ENCODE measurements at regions not wholly inside any gene's neighbourhood (a gene's known extent, or its start where the extent isn't known, plus 50 kb on each side); places are given as distances from the start of the nearest gene placed in this dataset.
"Not testable (repeated sequence)": the region's sequence is repeated elsewhere in the genome, so short reads cannot be mapped to it uniquely, and the experiment has no call there.

- DNase-seq = peak in 1 of 3 experiments; percentile 11
These were observed 132.0 kb upstream of the ZSWIM2 start for GRCh38 chr2:186980787-186981550.

DNA sequence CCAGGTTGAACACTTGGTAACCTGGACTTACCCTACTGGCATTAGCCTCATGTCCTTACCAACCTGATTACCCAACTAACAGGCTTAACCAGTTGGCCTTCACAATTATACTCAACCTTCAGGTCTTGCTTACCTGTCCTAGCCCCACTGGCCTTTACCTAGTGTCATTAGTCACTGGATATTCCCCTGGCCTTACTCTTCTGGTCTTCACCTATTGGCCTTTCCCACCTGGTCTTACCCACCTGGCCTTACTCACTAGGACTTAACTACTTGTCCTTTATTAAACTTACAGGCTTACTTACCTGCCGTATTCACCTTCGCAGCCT lies 131.1 kb upstream of the ZSWIM2 start:
- no peak for DNase-seq

- DNase-seq = no peak
These were observed 130.6 kb upstream of the ZSWIM2 start for GRCh38 chr2:186979439-186980116.

GRCh38 chr2:186977433-186978045 lies 128.6 kb upstream of the ZSWIM2 start:
- DNase-seq = no peak

DNA sequence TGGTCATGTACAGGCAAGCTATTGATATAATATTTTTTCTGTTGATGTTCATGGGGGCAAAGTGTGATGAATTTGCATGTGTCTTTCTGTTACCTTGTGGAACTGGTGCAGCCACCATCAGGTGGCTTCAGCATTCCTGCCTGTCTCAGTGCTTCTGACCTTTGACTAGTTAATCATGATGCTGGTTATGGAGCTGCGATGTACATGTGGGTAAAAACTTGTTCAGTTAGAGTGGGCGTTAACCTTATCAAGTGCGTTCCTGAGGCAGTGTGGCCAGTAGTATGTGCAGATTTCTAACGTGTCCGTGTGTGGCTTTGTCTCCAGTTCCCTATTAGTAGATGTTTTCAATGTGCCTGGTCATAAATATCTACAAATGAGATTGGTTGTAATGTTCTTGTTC lies 127.4 kb upstream of the ZSWIM2 start:
- DNase-seq = no peak

DNA sequence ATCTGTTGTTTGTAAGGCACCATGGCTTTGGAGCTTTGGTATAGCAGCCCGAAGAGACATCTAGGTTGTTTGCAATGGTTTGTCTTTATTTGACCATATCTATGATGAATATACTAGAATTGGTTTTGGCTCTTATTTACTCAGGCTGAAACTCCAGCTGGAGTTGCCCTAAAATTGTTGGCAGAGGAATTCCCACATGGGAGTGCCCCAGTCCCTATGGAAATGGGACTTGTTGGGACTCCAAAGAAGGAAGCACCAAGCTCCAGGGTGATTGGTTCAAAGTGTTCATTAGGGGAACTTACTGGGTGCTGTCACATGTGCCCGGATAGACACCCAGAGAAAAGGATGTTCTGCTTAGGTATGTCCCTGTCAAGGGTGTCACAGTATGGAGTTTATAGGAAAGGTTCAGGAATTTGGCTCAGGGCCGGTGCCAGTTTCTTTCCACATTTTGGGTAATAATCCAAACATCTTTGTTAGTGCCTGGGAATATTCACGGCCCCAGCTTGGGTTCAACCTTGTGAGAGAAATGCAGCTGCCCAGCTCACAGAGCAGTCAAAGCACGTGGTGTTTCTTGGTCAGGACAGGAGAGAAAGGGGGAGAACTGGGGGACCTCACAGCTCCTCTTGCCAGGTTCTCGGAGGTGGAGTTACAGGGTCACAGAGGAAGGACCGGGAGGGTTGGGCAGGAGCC lies 123.5 kb upstream of the ZSWIM2 start:
- no peak for DNase-seq

- no peak for DNase-seq
These were observed 119.3 kb upstream of the ZSWIM2 start for GRCh38 chr2:186968277-186968676.

GRCh38 chr2:186966015-186966414 lies 117.0 kb upstream of the ZSWIM2 start:
- DNase-seq = no peak

DNA sequence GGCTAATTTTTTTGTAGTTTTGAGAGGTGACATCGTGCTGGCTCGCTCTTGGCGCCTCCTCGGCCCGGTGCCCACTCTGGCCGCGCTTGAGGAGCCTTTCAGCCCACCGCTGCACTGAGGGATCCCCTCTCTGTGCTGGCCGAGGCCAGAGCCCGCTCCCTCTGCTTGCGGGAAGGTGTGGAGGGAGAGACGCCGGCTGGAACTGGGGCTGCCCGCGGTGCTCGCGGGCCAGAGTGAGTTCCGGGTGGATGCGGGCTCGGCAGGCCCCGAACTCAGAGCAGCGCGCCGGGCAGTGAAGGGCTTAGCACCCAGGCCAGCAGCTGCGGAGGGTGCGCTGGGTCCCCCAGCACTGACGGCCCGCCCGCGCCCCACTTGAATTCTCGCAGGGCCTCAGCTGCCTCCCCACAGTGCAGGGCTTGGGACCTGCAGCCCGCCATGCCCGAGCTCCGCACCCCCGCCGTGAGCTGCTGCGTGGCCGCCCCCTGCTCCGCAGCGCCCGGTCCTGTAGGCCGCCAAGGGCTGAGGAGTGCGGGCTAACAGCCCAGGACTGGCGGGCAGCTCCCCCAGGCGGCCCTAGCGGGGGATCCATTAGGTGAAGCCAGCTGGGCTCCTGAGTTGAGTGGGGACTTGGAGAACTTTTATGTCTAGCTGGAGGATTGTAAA lies 113.2 kb upstream of the ZSWIM2 start:
- no peak for DNase-seq

- not testable (repeated sequence) for DNase-seq
These were observed 111.3 kb upstream of the ZSWIM2 start for GRCh38 chr2:186960241-186960640.

DNA sequence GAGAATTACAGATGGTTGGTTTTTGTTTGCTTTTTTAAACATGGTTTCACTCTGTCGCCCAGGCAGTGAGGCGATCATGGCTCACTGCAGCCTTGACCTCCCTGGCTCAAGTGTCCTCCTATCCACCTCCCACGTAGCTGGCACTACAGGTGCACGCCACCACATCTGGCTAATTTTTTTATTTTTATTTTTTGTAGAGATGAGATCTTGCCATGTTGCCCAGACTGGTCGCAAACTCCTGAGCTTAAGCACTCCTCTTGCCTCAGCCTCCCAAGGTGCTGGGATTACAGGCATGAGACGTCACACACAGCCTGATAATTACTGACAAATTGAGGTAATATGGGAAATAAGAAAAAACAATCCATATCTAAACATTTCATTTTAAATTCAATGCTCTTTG lies 110.5 kb upstream of the ZSWIM2 start:
- no peak for DNase-seq

DNA sequence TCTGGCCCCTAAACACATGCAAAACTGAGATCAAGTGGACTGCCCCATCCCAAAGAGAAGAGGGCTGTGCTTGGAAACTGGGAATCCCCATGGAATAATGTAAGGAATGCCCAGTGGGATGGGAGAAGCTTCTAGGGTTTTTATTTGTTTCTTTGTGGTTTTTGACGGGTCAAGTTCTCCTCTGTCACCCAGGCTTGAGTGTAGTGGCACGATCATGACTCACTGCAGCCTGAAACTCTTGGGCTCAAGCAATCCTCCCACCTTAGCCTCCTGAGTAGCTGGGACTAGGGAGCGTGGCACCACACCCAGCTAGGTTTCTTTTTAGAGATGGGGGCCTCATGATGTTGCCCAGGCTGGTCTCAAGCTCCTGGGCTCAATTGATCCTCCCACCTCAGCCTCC lies 101.7 kb upstream of the ZSWIM2 start:
- DNase-seq = no peak

GRCh38 chr2:186949726-186950256 lies 100.8 kb upstream of the ZSWIM2 start:
- no peak for DNase-seq

GRCh38 chr2:186947516-186947915 lies 98.5 kb upstream of the ZSWIM2 start:
- DNase-seq = no peak

GRCh38 chr2:186946896-186947467 lies 98.0 kb upstream of the ZSWIM2 start:
- DNase-seq = peak in 2 of 3 experiments; percentile 15 to 36

GRCh38 chr2:186941853-186942252 lies 92.9 kb upstream of the ZSWIM2 start:
- DNase-seq = no peak

DNA sequence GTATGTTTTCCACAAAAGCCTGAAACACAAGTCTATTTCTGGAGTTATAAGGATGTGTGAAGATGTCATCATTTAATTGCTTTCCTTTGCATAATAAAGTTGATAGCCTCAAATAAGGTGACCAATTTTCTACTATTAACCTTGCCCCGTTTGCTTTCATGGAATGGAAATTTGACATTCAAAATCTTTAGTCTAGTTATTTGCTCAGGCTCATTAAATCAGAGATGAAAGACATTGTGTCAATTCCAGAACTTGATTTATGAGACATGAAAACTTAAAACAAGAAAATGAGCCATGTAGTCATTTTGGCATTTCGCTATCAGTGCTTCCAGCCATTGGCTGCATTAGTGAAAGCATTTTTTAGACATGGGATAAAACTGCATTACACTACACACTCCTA lies 91.5 kb upstream of the ZSWIM2 start:
- DNase-seq = peak in 1 of 3 experiments; percentile 52

DNA sequence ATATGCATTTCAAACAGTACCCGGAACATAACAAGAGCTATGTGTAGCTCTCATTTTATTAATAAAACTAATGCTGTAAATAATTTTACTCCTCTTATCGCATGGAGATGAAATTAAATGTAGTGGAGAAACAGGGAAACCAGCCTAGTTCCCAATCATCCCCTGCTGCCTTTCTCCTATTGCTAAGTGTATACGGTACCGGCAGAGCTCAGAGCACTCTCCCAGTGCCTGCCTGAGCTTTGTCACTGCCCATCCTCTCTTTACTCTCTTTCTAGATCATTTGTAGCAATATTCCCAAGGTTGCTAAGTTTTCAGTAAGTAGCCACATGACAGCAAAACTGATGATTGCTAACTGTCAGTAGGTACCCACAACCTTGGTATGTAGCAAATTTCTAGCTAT lies 85.5 kb upstream of the ZSWIM2 start:
- no peak for DNase-seq

DNA sequence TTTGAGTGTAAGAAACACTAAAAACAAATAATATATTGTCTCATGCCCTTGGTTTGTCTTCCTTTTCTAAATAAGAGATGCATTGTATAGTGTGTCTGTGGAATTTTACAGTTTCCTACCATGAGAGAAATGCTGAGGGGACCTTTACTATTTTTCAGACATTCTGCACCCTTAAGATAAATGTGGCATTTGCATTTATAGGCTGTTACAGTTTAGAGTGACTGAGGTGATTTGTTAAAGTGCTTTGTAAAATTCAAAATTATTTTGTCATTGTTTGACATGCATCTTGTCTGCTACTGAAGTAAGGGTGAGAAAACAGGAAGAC lies 78.9 kb upstream of the ZSWIM2 start:
- DNase-seq = no peak

DNA sequence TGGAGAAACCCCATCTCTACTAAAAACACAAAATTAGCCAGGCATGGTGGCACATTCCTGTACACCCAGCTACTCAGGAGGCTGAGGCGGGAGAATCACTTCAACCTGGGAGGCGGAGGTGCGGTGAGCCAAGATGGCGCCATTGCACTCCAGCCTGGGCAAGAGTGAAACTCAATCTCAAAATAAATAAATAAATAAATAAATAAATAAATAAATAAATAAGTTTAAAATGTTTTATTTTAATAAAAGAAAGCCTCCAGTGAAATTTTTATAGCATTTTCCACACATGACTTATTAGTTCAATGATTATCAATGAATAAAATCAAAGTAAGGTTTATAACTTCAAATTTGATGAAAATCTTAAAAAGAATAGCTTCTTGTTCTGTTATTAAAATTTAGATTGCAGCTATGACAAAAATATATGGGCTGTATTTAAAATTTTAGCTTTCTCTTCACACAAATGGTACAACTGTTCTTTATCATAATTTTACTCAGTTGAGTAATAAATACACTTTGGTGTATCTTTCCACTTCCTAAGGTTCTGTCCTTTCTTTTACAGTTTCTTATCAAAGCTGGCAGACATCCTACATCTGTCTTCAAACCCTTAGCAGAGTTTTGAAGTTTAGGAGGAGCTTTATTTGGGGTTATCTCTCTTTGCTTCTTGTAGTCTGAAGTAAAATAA lies 78.4 kb upstream of the ZSWIM2 start:
- no peak for DNase-seq

DNA sequence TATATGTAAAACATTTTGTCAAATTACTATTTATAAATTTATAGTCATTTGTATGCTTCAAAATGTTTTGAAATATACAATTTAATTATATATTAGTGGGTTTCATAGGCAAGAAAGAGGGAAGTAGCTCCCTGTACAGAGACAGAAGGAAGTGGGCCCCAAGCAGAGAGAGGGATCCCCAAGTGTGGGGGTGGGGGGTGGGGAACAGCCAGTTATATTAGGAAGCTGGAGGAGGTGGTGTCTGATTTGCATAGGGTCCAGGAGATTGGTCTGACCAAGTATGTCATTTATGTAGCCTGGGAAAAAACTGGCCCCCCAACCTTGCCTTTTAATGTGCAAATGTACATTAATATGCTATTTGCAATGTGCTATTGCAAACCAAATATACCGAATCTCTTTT lies 76.5 kb upstream of the ZSWIM2 start:
- no peak for DNase-seq

GRCh38 chr2:186922316-186922715 lies 73.3 kb upstream of the ZSWIM2 start:
- not testable (repeated sequence) for DNase-seq
